ENCODE measurements at regions not wholly inside any gene's neighbourhood (a gene's known extent, or its start where the extent isn't known, plus 50 kb on each side); places are given as distances from the start of the nearest gene placed in this dataset.

- DNase-seq = no peak
- Mint-ChIP-seq H3K4me1 (no peaks in the 10 kb centered on the region), H3K36me3 (no peaks in the 10 kb centered on the region), H3K27me3 (no peaks in the 10 kb centered on the region), H3K4me3 (no peak overlapping the region), H3K9me3 (peaks cover 12 to 17% (median 15%) of the 10 kb centered on the region in 5 donors), H3K27ac (no peak overlapping the region)
- CTCF ChIA-PET = no interaction called here
- H3K27ac ChIP-seq (ENCODE audit: low read depth, low read length) = no peak overlapping the region
- H3K4me1 ChIP-seq (ENCODE audit: insufficient read depth, low read length) = no peaks in the 10 kb centered on the region
- no peaks in the 10 kb centered on the region for H3K9me3 ChIP-seq (ENCODE audit: low read length)
- H3K27me3 ChIP-seq (ENCODE audit: insufficient read depth, low read length, poor library complexity, severe bottlenecking) = no peaks in the 10 kb centered on the region
- POLR2A ChIA-PET = no interaction called here
- no peaks in the 10 kb centered on the region for H3K36me3 ChIP-seq (ENCODE audit: insufficient read depth, low read length)
- H3K4me3 ChIP-seq (ENCODE audit: low read length) = no peak overlapping the region
Measured at GRCh38 chr2:2389215-2389614, 58.1 kb upstream of the MYT1L start.
